ENCODE measurements at regions not wholly inside any gene's neighbourhood (a gene's known extent, or its start where the extent isn't known, plus 50 kb on each side); places are given as distances from the start of the nearest gene placed in this dataset.

DNA sequence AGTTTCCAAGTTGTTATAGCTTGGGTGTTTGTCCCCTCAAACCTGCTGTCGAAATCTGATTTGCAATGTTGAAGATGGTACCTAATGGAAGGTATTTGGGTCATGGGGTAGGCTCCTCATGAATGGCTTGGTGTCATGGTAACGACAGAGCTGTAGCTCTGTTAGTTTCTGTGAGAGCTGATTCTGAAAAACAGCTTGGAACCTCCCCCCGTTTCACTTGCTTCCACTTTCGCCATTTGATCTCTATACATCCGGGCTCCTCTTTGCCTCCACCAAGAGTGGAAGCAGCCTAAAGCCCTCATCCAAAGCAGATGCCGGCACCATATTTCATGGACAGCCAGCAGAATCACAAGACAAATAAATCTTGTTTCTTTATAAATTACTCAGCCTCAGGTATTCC is 1035.1 kb upstream of the SLC39A10 start:
- DNase-seq (ENCODE audit: low spot score) = no peak
- TF ChIP-seq, protein P1, sequence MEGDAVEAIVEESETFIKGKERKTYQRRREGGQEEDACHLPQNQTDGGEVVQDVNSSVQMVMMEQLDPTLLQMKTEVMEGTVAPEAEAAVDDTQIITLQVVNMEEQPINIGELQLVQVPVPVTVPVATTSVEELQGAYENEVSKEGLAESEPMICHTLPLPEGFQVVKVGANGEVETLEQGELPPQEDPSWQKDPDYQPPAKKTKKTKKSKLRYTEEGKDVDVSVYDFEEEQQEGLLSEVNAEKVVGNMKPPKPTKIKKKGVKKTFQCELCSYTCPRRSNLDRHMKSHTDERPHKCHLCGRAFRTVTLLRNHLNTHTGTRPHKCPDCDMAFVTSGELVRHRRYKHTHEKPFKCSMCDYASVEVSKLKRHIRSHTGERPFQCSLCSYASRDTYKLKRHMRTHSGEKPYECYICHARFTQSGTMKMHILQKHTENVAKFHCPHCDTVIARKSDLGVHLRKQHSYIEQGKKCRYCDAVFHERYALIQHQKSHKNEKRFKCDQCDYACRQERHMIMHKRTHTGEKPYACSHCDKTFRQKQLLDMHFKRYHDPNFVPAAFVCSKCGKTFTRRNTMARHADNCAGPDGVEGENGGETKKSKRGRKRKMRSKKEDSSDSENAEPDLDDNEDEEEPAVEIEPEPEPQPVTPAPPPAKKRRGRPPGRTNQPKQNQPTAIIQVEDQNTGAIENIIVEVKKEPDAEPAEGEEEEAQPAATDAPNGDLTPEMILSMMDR (IDR thresholded peaks at IDR 0.05) = no peak
- ATAC-seq (ENCODE audit: low FRiP score) = no peak

DNA sequence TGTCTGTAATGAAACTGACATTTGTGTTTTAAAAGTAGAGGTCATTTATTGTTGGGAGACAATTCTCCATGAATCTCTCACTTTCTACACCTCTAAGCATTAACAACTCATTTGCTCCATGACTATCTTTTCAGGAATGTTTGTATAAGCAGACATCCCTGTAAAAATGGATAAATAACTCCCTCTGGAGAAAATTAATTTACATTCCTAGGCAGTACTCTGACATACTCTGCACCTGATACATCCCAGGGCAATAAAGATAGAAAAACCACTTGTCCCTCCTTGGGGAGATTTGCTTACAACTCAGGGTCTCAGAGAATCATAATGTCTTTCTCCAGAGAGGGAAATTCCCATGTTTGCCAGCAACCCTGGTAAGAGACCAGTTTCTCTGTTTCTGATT is 1037.7 kb upstream of the SLC39A10 start:
- ATAC-seq (ENCODE audit: low FRiP score) = no peak
- no peak for DNase-seq (ENCODE audit: low spot score)
- TF ChIP-seq, protein P1 (IDR thresholded peaks at IDR 0.05) = no peak

DNA sequence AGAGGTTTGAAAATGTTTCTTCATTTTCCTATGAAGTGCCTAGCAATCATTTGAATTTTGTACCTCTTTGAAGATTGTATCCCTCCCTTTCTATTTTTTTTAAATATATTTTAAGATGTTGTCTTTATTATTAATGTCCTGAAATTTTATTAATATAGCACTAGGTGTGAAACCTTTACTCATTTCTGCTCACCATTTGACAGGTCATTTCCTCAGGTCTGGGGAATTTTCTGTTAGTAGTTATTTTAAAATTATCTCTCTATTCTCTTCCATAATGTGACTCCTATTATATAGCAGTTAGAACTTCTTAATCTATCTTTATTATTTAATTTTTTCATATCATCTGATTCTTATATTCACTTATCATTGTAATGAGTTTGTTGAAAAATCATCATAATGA is 1038.6 kb upstream of the SLC39A10 start:
- ATAC-seq (ENCODE audit: low FRiP score) = no peak
- TF ChIP-seq, protein P1 (IDR thresholded peaks at IDR 0.05) = no peak
- DNase-seq (ENCODE audit: low spot score) = no peak

DNA sequence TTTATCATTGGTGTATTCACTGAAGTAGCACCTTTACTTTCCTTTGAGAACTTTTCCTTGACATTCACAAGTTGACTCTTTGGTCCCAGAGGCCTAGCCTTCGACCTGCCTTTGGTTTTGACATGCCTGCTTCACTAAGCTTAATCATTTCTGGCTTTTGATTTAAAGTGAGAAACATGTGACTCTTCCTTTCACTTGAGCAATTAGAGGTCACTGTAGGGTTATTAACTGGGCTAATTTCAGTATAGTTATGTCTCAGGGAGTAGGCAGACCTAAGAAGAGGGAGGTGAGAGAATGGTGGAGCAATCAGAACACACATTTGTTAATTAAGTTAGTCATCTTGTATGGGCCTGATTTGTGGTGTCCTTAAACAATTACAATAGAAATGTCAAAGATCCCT is 1040.7 kb upstream of the SLC39A10 start:
- ATAC-seq (ENCODE audit: low FRiP score) (no peak), DNase-seq (ENCODE audit: low spot score) (no peak)
- TF ChIP-seq, protein P1 (IDR thresholded peaks at IDR 0.05) = no peak

DNA sequence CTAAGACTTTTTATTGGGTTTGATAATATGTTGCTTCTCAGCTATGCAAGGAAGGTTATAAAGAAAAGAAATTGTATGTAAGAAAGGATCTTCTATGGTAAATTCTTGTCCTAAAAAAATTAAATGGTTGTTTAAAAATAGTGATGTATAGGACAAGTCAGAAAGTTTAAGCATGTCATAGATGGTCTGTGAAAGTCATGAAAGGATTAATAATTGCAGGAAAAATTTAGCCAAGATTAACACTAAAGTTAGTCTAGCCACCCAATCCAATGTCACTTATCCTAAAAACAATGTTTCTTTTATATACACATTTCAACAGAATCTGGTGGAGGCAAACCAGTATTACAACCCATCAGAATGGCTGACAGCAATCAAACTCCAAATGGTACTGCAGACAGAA is 1046.7 kb upstream of the SLC39A10 start:
- TF ChIP-seq, protein P1 (IDR thresholded peaks at IDR 0.05) = no peak
- no peak for ATAC-seq (ENCODE audit: low FRiP score)
- DNase-seq (ENCODE audit: low spot score) = no peak

DNA sequence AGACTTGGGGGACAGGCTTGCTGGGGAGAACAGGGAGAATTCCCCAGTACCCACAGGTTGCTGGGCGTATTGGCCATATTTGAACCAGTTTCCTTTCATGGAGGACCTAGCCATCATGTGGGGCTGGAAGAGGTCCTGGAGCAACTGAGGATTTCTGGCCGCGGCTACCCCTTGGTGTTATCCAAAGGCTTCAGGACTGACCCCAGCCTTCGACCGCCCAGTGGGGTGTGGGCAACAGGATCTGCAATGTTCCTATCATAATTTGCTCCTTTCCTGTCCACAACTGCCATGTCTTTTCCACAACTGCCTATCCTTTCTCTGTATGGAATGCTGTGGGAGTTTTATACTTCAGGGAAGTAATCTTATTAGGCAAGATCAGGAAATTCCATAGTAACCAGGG is 1053.6 kb upstream of the SLC39A10 start:
- ATAC-seq (ENCODE audit: low FRiP score) = no peak
- DNase-seq (ENCODE audit: low spot score) = no peak
- TF ChIP-seq, protein P1 (IDR thresholded peaks at IDR 0.05) = no peak

DNA sequence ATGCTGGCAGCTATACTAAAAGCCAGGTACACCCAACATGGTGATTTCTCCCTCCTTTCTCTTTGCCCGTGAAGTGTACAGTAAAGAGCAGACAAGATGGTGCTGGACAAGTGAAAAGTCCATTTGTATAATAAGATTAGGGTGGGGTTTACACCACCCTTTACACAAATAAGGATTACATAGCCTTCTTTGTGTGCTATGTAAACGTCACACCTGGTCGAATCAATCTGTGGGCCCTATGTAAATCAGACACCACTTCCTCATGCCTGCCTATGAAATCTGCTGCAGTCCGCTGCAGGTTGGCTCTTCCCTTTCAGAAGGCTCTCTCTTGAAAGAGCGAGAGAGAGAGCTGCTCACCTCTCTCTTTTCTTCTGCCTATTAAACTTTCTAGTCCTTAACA is 1054.3 kb upstream of the SLC39A10 start:
- no peak for ATAC-seq (ENCODE audit: low FRiP score)
- TF ChIP-seq, protein P1 (IDR thresholded peaks at IDR 0.05) = no peak
- DNase-seq (ENCODE audit: low spot score) = no peak

Data from omental fat pad (tissue), 3 donors.